ENCODE measurements at regions not wholly inside any gene's neighbourhood (a gene's known extent, or its start where the extent isn't known, plus 50 kb on each side); places are given as distances from the start of the nearest gene placed in this dataset.

DNA sequence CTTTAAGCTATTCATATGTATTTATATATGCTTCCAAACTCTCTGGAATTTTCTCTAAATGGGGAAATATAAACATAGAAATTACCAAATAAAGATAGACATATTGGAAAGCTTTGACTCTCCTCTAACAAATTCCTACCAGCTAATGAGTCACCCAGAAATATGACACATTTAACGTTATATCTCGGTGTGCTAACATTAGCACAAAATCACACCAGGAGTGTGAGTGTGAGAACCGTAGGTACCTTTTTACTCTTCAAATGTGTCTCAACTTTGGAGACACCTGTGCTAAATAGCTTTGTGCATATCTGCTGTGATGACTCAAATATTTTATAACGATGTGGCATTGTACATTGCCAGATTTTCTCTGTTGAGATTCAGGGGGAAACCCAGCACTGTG lies 714.4 kb downstream of the METTL15 start:
- DNase-seq (ENCODE audit: low read depth in 2 of 2) = peak in 1 of 2 donors; percentile 28
- TF ChIP-seq, protein P1, sequence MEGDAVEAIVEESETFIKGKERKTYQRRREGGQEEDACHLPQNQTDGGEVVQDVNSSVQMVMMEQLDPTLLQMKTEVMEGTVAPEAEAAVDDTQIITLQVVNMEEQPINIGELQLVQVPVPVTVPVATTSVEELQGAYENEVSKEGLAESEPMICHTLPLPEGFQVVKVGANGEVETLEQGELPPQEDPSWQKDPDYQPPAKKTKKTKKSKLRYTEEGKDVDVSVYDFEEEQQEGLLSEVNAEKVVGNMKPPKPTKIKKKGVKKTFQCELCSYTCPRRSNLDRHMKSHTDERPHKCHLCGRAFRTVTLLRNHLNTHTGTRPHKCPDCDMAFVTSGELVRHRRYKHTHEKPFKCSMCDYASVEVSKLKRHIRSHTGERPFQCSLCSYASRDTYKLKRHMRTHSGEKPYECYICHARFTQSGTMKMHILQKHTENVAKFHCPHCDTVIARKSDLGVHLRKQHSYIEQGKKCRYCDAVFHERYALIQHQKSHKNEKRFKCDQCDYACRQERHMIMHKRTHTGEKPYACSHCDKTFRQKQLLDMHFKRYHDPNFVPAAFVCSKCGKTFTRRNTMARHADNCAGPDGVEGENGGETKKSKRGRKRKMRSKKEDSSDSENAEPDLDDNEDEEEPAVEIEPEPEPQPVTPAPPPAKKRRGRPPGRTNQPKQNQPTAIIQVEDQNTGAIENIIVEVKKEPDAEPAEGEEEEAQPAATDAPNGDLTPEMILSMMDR (IDR thresholded peaks at IDR 0.05; ENCODE audit: low read depth, low read length) = no peak
- no peak overlapping the region for H3K4me3 ChIP-seq (replicated peaks in 1 of 2; ENCODE audit: low read depth in 2 of 2, low read length in 2 of 2)

DNA sequence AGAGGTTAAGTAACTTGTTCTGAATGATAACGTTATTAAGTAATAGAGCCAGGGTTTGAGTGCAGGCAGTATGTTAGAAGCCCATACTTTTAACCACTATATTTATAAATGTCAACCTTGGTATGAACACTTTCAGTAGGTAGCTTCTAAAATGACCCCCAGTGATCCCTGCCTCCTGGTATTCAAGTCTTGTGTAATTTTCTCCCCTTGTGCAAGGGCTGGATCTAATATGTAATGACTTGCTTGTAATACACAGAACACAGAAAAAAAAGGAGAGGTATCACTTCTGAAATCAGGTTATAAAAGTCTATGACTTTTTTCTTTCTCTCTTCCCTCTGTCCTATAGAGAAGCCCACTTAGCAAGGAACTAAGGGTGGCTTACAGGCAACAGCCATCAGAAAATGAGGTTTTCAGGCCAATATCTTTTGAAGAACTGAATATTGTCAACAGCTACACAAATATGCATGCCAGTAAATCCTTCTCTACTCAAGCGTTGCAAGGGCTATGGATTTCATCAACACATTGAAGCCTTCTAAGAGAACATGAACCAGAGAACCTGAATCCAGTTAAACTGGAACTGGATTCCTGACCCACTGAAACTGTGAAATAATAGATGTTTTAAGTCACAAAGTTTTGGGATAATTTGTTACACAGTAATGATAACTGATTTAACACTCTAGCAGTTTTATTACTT lies 712.3 kb downstream of the METTL15 start:
- TF ChIP-seq, protein P1 (IDR thresholded peaks at IDR 0.05; ENCODE audit: low read depth, low read length) = no peak
- DNase-seq (ENCODE audit: low read depth in 2 of 2) = peak; percentile 37 to 53
- no peak overlapping the region for H3K4me3 ChIP-seq (replicated peaks in 1 of 2; ENCODE audit: low read depth in 2 of 2, low read length in 2 of 2)

DNA sequence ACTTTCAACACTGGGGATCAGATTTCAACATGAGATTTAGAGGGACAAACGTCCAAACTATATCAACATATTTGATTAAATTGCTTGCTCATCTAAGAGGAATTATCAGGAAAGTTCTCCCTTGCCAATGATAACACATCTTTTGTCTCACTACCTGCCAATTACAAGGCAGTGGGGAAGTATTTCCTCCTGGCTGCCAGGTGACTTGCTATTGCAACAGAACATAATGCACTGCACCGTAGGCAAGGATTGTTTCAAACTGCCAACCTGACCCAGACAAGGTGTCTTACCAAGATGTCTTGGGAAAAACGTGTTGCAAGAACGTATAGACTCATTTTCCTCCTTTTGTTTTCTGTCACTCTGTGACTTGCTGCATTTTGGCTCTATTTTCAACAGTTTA lies 711.6 kb downstream of the METTL15 start:
- no peak overlapping the region for H3K4me3 ChIP-seq (replicated peaks in 1 of 2; ENCODE audit: low read depth in 2 of 2, low read length in 2 of 2)
- TF ChIP-seq, protein P1 (IDR thresholded peaks at IDR 0.05; ENCODE audit: low read depth, low read length) = no peak
- DNase-seq (ENCODE audit: low read depth in 2 of 2) = peak in 1 of 2 donors; percentile 41

DNA sequence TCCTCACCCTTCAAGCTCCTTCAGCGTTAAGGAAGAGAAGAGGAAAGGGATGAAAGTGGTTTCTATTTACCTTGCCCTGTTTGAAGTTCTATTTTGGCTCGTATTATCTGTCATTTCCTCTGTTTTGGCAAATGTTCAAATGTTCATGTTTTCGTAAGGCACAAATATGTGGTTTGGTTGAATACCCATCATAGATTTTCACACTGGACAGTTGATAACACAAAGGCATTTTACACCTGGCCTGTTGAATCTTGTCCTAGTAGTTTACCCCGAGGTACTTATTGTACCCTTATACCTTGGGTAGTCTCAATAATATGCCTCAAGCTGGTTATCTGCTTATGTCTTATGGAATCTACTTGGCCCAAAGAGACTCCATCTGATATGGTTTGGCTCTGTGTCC lies 706.9 kb downstream of the METTL15 start:
- TF ChIP-seq, protein P1 (IDR thresholded peaks at IDR 0.05; ENCODE audit: low read depth, low read length) = no peak
- H3K4me3 ChIP-seq (replicated peaks in 1 of 2; ENCODE audit: low read depth in 2 of 2, low read length in 2 of 2) = no peak overlapping the region
- DNase-seq (ENCODE audit: low read depth in 2 of 2) = no peak

DNA sequence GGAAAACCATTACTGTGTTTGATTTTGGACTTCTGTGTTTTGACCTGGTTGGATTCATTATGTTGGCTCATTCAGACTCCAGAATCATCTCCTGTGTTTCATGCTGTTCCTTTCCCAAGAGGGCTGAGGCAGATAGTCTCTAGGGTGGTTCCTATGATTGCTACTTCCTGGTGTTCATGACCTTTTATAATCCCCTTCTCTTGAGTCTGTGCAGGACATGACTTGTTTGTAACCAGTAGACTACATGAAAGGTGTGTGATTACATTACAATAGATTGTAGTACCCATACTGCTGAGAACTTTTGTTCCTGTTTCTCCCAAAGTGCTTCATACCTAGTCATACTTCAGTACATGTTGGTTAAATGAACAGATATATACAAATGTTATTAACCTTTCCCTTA lies 700.6 kb downstream of the METTL15 start:
- no peak overlapping the region for H3K4me3 ChIP-seq (replicated peaks in 1 of 2; ENCODE audit: low read depth in 2 of 2, low read length in 2 of 2)
- peak in 1 of 2 donors; percentile 19 for DNase-seq (ENCODE audit: low read depth in 2 of 2)
- TF ChIP-seq, protein P1 (IDR thresholded peaks at IDR 0.05; ENCODE audit: low read depth, low read length) = no peak

DNA sequence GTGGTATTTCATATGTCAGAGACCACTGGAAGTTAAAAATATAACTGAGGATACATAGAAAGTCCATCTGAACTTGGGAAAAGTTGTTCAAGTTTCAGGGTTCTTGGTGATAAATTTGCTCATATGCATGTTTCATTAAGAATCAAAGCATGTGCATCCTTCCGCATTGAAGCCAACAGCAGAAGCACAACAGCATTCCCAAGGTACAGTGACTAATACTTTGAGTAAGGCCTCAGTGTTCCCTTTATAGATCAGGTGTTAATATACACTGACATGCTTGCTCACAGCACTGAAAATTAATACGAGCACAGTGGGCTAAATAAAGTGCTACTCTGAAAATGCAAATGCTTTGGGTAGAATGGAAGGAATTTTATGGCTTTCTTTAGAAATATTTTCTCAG lies 691.1 kb downstream of the METTL15 start:
- TF ChIP-seq, protein P1 (IDR thresholded peaks at IDR 0.05; ENCODE audit: low read depth, low read length) = no peak
- peak in 1 of 2 donors; percentile 26 for DNase-seq (ENCODE audit: low read depth in 2 of 2)

DNA sequence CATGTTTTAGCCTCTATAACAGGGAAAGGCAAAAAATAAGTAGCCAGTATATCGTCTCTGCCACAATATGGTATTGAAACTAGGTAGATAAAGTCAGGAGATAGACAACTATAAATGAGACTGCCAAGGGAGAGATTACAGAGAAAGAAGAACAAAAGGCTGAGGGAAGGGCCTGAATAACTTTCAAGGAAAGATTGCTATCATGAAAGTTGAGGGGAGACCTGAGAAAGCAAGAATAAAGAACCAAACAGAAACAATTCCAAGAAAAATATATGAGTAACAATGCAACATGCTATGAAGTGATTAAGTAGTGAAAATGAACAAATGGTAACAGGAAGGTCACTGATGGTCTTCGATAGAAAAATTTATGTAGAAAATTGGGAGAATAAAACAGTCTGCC lies 690.1 kb downstream of the METTL15 start:
- H3K4me3 ChIP-seq (replicated peaks in 1 of 2; ENCODE audit: low read depth in 2 of 2, low read length in 2 of 2) = no peak overlapping the region
- DNase-seq (ENCODE audit: low read depth in 2 of 2) = no peak
- TF ChIP-seq, protein P1 (IDR thresholded peaks at IDR 0.05; ENCODE audit: low read depth, low read length) = no peak

More for the DNA sequence above, 691.1 kb downstream of the METTL15 start:
- no peak overlapping the region for H3K4me3 ChIP-seq (replicated peaks in 1 of 2; ENCODE audit: low read depth in 2 of 2, low read length in 2 of 2)
